HCT116 (cell line): ENCODE measurements at regions not wholly inside any gene's neighbourhood (a gene's known extent, or its start where the extent isn't known, plus 50 kb on each side); places are given as distances from the start of the nearest gene placed in this dataset.

Experiments
- ELF1 ChIP-seq: IDR thresholded peaks from 2 replicates; pipeline ENCODE4 v1.6.1; 2012; ENCODE audit warnings: low read depth, borderline replicate concordance
- TF ChIP-seq, protein P1 (sequence below): IDR thresholded peaks from 2 replicates; pipeline ENCODE4 v1.6.1; 2012
- TF ChIP-seq, protein P2 (sequence below), 3 experiments: fragments of 200-600 bp in 1 of 3; sonication (generic) in 1 of 3; IDR thresholded peaks in 2 of 3; conservative IDR thresholded peaks in 1 of 3; 2 replicates each; pipeline ENCODE4 v1.5.1; 2012 to 2017; ENCODE audit warnings: low read depth in 2 of 3, low read length in 2 of 3, antibody characterized with exemption in 1 of 3, borderline replicate concordance in 1 of 3, control low read depth in 1 of 3, mild to moderate bottlenecking in 1 of 3, mixed read lengths in 1 of 3, mixed run types in 1 of 3, moderate library complexity in 1 of 3; ENCODE audit not compliant: insufficient read depth in 1 of 3
- TF ChIP-seq, protein P3 (sequence below): IDR thresholded peaks from 2 replicates; pipeline ENCODE4 v1.6.1; 2011; ENCODE audit warnings: mild to moderate bottlenecking, low read length, moderate library complexity; ENCODE audit not compliant: insufficient replicate concordance; ENCODE audit errors: extremely low read depth

GRCh38 chr1:14487671-14488070 is 110.8 kb upstream of the KAZN start:
- TF ChIP-seq, protein P1, sequence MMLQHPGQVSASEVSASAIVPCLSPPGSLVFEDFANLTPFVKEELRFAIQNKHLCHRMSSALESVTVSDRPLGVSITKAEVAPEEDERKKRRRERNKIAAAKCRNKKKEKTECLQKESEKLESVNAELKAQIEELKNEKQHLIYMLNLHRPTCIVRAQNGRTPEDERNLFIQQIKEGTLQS = no peak
- TF ChIP-seq ELF1 = no peak
- TF ChIP-seq, protein P2, sequence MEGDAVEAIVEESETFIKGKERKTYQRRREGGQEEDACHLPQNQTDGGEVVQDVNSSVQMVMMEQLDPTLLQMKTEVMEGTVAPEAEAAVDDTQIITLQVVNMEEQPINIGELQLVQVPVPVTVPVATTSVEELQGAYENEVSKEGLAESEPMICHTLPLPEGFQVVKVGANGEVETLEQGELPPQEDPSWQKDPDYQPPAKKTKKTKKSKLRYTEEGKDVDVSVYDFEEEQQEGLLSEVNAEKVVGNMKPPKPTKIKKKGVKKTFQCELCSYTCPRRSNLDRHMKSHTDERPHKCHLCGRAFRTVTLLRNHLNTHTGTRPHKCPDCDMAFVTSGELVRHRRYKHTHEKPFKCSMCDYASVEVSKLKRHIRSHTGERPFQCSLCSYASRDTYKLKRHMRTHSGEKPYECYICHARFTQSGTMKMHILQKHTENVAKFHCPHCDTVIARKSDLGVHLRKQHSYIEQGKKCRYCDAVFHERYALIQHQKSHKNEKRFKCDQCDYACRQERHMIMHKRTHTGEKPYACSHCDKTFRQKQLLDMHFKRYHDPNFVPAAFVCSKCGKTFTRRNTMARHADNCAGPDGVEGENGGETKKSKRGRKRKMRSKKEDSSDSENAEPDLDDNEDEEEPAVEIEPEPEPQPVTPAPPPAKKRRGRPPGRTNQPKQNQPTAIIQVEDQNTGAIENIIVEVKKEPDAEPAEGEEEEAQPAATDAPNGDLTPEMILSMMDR (IDR thresholded peaks at IDR 0.05 in 2 of 3, conservative IDR thresholded peaks at IDR 0.05 in 1 of 3; ENCODE audit: borderline replicate concordance in 1 of 3, insufficient read depth in 1 of 3, low read depth in 2 of 3, low read length in 2 of 3) = no peak
- TF ChIP-seq, protein P3, sequence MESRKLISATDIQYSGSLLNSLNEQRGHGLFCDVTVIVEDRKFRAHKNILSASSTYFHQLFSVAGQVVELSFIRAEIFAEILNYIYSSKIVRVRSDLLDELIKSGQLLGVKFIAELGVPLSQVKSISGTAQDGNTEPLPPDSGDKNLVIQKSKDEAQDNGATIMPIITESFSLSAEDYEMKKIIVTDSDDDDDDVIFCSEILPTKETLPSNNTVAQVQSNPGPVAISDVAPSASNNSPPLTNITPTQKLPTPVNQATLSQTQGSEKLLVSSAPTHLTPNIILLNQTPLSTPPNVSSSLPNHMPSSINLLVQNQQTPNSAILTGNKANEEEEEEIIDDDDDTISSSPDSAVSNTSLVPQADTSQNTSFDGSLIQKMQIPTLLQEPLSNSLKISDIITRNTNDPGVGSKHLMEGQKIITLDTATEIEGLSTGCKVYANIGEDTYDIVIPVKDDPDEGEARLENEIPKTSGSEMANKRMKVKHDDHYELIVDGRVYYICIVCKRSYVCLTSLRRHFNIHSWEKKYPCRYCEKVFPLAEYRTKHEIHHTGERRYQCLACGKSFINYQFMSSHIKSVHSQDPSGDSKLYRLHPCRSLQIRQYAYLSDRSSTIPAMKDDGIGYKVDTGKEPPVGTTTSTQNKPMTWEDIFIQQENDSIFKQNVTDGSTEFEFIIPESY = no peak
